ENCODE measurements at regions not wholly inside any gene's neighbourhood (a gene's known extent, or its start where the extent isn't known, plus 50 kb on each side); places are given as distances from the start of the nearest gene placed in this dataset.

DNA sequence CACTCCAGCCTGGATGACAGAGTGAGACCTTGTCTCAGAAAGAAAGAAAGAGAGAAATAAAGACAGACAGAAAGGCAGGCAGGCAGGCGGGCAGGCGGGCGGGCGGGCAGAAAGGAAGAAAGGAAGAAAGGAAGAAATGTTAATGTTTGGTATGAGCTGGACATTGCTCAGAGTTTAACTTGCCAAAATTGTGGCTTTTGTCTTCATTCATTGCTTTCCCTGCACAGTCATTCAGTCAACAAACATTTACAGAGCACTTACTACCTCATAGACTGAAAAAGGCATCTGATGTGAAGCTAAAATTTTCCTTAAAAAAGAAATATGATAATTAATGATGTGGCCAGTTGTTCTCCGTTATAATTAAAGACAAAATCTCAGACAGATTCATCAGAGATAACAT is 247.1 kb downstream of the SPTSSA start:
- peaks cover 5% of the 10 kb centered on the region for H3K4me1 Mint-ChIP-seq (ENCODE audit: unreplicated experiment)
- H3K4me3 Mint-ChIP-seq (ENCODE audit: unreplicated experiment): no peak overlapping the region
- H3K36me3 Mint-ChIP-seq (ENCODE audit: low read depth, unreplicated experiment): no peaks in the 10 kb centered on the region
- DNase-seq (ENCODE audit: low spot score): no peak
- H3K9me3 Mint-ChIP-seq (ENCODE audit: unreplicated experiment): no peaks in the 10 kb centered on the region
- TF ChIP-seq, protein P1, sequence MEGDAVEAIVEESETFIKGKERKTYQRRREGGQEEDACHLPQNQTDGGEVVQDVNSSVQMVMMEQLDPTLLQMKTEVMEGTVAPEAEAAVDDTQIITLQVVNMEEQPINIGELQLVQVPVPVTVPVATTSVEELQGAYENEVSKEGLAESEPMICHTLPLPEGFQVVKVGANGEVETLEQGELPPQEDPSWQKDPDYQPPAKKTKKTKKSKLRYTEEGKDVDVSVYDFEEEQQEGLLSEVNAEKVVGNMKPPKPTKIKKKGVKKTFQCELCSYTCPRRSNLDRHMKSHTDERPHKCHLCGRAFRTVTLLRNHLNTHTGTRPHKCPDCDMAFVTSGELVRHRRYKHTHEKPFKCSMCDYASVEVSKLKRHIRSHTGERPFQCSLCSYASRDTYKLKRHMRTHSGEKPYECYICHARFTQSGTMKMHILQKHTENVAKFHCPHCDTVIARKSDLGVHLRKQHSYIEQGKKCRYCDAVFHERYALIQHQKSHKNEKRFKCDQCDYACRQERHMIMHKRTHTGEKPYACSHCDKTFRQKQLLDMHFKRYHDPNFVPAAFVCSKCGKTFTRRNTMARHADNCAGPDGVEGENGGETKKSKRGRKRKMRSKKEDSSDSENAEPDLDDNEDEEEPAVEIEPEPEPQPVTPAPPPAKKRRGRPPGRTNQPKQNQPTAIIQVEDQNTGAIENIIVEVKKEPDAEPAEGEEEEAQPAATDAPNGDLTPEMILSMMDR (IDR thresholded peaks at IDR 0.05; ENCODE audit: unreplicated experiment): no peak
- peaks cover 3% of the 10 kb centered on the region for H3K27me3 Mint-ChIP-seq (ENCODE audit: unreplicated experiment)
- no peak overlapping the region for H3K27ac Mint-ChIP-seq (ENCODE audit: unreplicated experiment)

DNA sequence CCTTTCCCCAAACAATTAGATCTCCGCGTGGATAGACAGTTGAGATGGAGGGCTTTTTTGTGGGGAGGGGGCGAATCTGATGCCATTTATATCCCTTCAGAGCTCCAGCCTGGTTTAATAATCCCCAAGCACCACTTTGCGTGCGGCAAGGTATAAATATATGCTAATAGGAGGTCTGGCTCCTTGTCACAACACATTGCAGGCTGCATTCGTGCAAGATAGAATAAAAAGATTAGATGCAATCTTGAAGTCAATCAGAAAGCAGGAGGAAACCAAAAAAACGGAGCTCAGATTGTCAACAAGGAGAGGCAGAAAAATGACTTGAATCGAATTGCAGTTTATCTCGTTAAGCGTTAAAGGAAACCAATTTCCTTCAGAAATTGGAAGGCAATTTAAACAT is 248.7 kb downstream of the SPTSSA start:
- H3K4me3 Mint-ChIP-seq (ENCODE audit: unreplicated experiment): no peak overlapping the region
- no peaks in the 10 kb centered on the region for H3K4me1 Mint-ChIP-seq (ENCODE audit: unreplicated experiment)
- H3K36me3 Mint-ChIP-seq (ENCODE audit: low read depth, unreplicated experiment): no peaks in the 10 kb centered on the region
- TF ChIP-seq, protein P1 (IDR thresholded peaks at IDR 0.05; ENCODE audit: unreplicated experiment): no peak
- H3K27ac Mint-ChIP-seq (ENCODE audit: unreplicated experiment): no peak overlapping the region
- DNase-seq (ENCODE audit: low spot score): no peak
- H3K27me3 Mint-ChIP-seq (ENCODE audit: unreplicated experiment): peaks cover 3% of the 10 kb centered on the region
- no peaks in the 10 kb centered on the region for H3K9me3 Mint-ChIP-seq (ENCODE audit: unreplicated experiment)

DNA sequence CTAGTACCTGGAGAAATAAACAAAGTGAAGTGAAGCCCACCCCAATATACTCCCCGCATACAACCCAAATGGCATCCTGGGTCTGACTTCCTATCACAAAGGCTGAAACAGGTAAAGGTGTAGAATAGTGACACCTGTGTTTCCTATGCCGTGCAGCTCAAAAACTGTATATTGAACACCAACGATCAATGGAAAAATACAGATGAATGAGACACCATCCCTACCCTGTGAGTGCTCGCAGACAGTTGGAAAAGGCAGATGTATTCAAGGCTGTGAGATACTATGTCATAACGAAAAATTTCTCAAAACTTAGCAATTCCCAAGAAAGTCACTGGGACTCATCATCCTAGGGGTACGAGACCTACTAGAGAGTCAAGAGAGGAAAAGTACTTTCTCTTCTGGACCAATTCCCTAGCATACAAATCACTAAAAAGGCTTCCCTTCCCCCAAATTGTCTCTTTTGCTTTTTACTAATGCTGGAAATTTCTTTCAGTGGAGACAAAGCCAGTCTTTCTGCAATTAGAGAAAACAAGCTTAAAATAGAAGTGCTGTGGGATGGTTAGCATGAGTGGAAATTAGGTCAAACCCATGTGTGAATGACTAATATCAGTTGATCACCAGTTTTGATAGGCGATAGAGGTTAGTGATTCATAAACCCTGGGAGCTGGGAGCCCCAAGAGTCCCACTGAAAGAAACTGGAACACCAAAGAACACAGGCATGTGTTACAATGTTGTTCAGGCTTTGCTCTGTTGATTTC is 249.7 kb downstream of the SPTSSA start:
- TF ChIP-seq, protein P1 (IDR thresholded peaks at IDR 0.05; ENCODE audit: unreplicated experiment): no peak
- no peak for DNase-seq (ENCODE audit: low spot score)
- peaks cover 3% of the 10 kb centered on the region for H3K27me3 Mint-ChIP-seq (ENCODE audit: unreplicated experiment)
- H3K27ac Mint-ChIP-seq (ENCODE audit: unreplicated experiment): no peak overlapping the region
- no peaks in the 10 kb centered on the region for H3K36me3 Mint-ChIP-seq (ENCODE audit: low read depth, unreplicated experiment)
- H3K4me1 Mint-ChIP-seq (ENCODE audit: unreplicated experiment): no peaks in the 10 kb centered on the region
- no peaks in the 10 kb centered on the region for H3K9me3 Mint-ChIP-seq (ENCODE audit: unreplicated experiment)
- H3K4me3 Mint-ChIP-seq (ENCODE audit: unreplicated experiment): no peak overlapping the region

DNA sequence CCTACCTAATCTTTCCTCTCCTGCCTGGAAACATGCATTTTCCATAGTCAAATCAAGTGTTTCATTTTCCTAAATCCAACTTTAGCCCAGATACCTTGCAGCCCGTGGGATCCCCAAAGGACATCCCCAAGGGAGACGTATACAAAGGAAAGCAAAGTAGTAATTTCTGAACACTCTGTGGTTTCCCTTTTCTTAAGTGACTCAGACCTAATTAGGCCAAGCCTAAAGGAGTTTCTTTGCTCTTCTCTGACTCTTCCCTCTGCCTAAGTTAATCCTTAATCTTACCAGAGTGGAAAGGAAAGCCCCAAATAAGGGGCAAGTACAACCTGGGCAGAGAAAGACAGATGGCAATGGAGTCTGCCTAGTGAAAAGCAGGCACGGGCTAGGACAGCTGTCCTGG is 250.3 kb downstream of the SPTSSA start:
- Mint-ChIP-seq H3K36me3 (ENCODE audit: low read depth, unreplicated experiment) (no peaks in the 10 kb centered on the region), H3K4me1 (ENCODE audit: unreplicated experiment) (no peaks in the 10 kb centered on the region), H3K9me3 (ENCODE audit: unreplicated experiment) (no peaks in the 10 kb centered on the region), H3K27me3 (ENCODE audit: unreplicated experiment) (peaks cover 3% of the 10 kb centered on the region), H3K4me3 (ENCODE audit: unreplicated experiment) (no peak overlapping the region), H3K27ac (ENCODE audit: unreplicated experiment) (no peak overlapping the region)
- no peak for DNase-seq (ENCODE audit: low spot score)
- TF ChIP-seq, protein P1 (IDR thresholded peaks at IDR 0.05; ENCODE audit: unreplicated experiment): no peak

DNA sequence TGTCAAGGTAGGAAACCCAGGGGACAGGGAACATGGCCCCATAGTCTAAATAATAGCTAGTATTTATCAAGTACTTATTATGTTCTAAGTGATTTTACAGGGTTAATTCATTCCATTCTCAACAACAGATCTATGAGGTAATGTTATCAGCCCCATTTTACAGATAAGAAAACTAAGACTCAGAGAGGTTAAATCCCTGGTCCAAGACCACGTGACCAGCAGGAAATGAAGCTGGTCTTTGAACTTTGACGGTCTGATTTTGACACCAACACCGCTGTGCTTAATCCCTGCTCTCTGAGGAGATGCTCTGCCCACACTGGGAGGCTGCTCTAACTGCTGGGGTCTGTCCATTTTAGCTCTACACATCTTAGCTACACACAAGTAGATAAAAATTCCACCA is 253.5 kb downstream of the SPTSSA start:
- Mint-ChIP-seq H3K27ac (ENCODE audit: unreplicated experiment) (no peak overlapping the region), H3K4me1 (ENCODE audit: unreplicated experiment) (no peaks in the 10 kb centered on the region), H3K27me3 (ENCODE audit: unreplicated experiment) (no peaks in the 10 kb centered on the region), H3K9me3 (ENCODE audit: unreplicated experiment) (no peaks in the 10 kb centered on the region), H3K4me3 (ENCODE audit: unreplicated experiment) (no peak overlapping the region), H3K36me3 (ENCODE audit: low read depth, unreplicated experiment) (no peaks in the 10 kb centered on the region)
- TF ChIP-seq, protein P1 (IDR thresholded peaks at IDR 0.05; ENCODE audit: unreplicated experiment): no peak
- no peak for DNase-seq (ENCODE audit: low spot score)
